ENCODE measurements at regions not wholly inside any gene's neighbourhood (a gene's known extent, or its start where the extent isn't known, plus 50 kb on each side); places are given as distances from the start of the nearest gene placed in this dataset.

DNA sequence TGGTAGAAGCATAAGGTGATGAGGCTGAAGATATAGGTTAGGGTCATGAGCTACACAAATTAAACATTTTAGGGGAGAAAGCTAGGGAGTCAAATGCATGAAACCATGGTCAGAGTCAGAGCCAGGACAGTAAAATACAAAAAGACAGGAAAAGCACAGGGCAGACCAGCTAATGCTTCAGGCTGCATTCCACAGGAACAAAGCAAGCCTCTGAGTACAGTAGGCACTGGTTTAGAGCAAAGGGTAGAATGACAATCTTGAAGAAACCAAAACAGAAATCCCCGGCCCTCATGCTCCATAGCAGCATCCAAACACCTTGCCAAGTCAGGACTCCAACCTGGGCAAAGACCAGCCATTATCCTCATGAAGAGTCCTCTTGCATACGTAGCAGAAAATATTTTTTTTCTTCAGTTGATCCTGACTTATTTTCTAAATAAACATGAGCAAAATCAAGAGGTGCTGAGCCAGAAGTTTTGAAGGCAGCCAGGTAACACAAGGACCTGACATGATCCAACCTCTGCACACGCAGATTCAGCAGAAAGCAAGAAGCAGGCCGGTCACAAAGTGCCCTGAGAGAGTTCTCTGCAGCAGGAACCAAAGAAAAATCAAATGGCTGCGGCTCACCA is 273.1 kb downstream of the TTLL7 start:
- TF ChIP-seq, protein P1, sequence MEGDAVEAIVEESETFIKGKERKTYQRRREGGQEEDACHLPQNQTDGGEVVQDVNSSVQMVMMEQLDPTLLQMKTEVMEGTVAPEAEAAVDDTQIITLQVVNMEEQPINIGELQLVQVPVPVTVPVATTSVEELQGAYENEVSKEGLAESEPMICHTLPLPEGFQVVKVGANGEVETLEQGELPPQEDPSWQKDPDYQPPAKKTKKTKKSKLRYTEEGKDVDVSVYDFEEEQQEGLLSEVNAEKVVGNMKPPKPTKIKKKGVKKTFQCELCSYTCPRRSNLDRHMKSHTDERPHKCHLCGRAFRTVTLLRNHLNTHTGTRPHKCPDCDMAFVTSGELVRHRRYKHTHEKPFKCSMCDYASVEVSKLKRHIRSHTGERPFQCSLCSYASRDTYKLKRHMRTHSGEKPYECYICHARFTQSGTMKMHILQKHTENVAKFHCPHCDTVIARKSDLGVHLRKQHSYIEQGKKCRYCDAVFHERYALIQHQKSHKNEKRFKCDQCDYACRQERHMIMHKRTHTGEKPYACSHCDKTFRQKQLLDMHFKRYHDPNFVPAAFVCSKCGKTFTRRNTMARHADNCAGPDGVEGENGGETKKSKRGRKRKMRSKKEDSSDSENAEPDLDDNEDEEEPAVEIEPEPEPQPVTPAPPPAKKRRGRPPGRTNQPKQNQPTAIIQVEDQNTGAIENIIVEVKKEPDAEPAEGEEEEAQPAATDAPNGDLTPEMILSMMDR (IDR thresholded peaks at IDR 0.05) = no peak

- TF ChIP-seq, protein P1 (IDR thresholded peaks at IDR 0.05) = no peak
Measured at GRCh38 chr1:83718338-83718737, 280.6 kb downstream of the TTLL7 start.

GRCh38 chr1:83717785-83718184 is 281.1 kb downstream of the TTLL7 start:
- TF ChIP-seq, protein P1 (IDR thresholded peaks at IDR 0.05) = no peak

GRCh38 chr1:83716641-83717040 is 282.3 kb downstream of the TTLL7 start:
- TF ChIP-seq, protein P1 (IDR thresholded peaks at IDR 0.05) = no peak

- TF ChIP-seq, protein P1 (IDR thresholded peaks at IDR 0.05) = no peak
Measured at GRCh38 chr1:83715550-83715949, 283.4 kb downstream of the TTLL7 start.

DNA sequence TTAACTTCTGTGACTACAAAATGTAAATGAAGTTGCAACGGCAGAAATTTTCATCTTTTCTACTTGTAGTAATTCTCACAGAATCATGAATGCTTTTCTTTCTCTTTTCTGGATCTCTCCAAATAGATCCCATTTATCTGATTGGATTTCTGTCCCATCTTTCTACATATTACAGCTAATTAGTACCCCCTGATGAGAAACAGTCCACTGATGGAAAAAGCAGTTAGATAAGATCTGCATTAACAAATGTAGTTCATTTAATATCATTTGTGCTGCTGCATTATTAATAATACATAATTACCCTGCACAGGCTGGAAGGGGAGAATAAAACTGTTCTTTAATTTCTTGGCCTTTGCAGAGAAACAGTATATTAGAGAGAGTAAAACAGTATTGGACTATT is 289.3 kb downstream of the TTLL7 start:
- TF ChIP-seq, protein P1 (IDR thresholded peaks at IDR 0.05) = no peak

DNA sequence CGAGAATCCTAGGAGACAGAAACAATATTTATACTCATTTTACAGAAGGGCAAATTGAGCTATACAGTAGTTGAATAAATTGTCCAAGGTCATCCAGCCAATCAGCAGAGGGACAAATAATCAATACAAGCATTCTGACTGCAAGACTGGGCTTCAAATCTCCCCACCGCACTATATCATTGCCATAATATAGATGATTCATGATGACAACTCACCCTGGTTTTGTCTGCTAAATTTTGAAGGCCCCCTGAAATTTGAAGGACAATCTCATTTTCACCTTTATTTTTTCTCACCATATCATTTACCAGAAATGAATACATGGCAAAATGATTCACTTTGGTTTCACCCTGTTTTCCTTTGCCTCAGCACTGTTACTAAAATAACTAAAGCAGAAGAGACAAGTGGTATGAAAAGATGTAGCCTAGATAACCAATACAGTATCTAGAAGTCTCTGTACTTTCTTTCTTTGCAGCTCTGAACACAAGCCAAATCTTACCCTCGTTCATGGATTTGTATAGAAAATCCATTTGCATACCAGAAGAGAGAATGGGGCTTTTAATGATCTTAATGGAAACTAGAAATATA is 292.5 kb downstream of the TTLL7 start:
- TF ChIP-seq, protein P1 (IDR thresholded peaks at IDR 0.05) = no peak
